A549 (cell line): ENCODE measurements at regions not wholly inside any gene's neighbourhood (a gene's known extent, or its start where the extent isn't known, plus 50 kb on each side); places are given as distances from the start of the nearest gene placed in this dataset.

Source experiments
- ATAC-seq, 2 experiments: fragments of 200-7000 bp in 1 of 2; fragments of >200 bp in 1 of 2; cut with Nextera tagmentation in 1 of 2; cut with Tn5 transposase in 1 of 2; 3 replicates each; pipeline versions ENCODE4 v1.8.0 to v1.9.1; 2018 to 2020; ENCODE audit warnings: mild to moderate bottlenecking in 1 of 2, moderate library complexity in 1 of 2
- CTCF ChIA-PET: fragments of 300-600 bp; sonication (Branson Sonifier 250); formaldehyde crosslinking; extraction: SDS; loops from one replicate; lab custom pipeline; 2021; ENCODE audit warnings: antibody characterized with exemption, inconsistent platforms; lab: Yijun Ruan, JAX
- POLR2A ChIA-PET: fragments of 350-600 bp; formaldehyde crosslinking; extraction: SDS; loops from one replicate; lab custom pipeline; 2021; ENCODE audit warnings: antibody characterized with exemption, inconsistent platforms; lab: Yijun Ruan, JAX
- DNase-seq, 2 experiments: peaks; one replicate each; pipeline versions ENCODE4 v3.0.0 to v3.0.0-alpha.2; 2011 to 2016; ENCODE audit warnings: low read depth in 1 of 2, low spot score in 1 of 2
- FAIRE-seq: peaks from 2 replicates; lab custom pipeline; 2011; peaks lifted over from hg19 to GRCh38; lab: Jason Lieb, UNC
- H3K27ac ChIP-seq, 2 experiments: fragments of >200 bp; sonication (Bioruptor Twin); formaldehyde crosslinking; 3 replicates each; pipeline ENCODE4 v1.5.1; 2016 to 2017
- H3K4me1 ChIP-seq: fragments of >200 bp; sonication (Bioruptor Twin); formaldehyde crosslinking; 3 replicates; pipeline ENCODE4 v1.6.1; 2016
- H3K4me2 ChIP-seq: fragments of >200 bp; sonication (Bioruptor Twin); formaldehyde crosslinking; 3 replicates; pipeline ENCODE4 v1.6.1; 2016
- H3K4me3 ChIP-seq: fragments of >200 bp; sonication (Bioruptor Twin); formaldehyde crosslinking; 3 replicates; pipeline ENCODE4 v1.5.1; 2016
- H3K9me3 ChIP-seq: fragments of >200 bp; sonication (Bioruptor Twin); formaldehyde crosslinking; 3 replicates; pipeline ENCODE4 v1.6.1; 2016
- CBX8 ChIP-seq: fragments of 200-600 bp; sonication (generic); IDR thresholded peaks from 2 replicates; pipeline ENCODE4 v1.6.1; 2016
- CHD2 ChIP-seq: fragments of 150-350 bp; IDR thresholded peaks from 2 replicates; pipeline ENCODE4 v1.6.1; 2014; ENCODE audit warnings: low read length; ENCODE audit not compliant: partially characterized antibody
- EHF ChIP-seq: fragments of 250-450 bp; sonication (Bioruptor Pico); IDR thresholded peaks from 2 replicates; pipeline ENCODE4 v1.5.0; 2020; ENCODE audit warnings: mild to moderate bottlenecking
- EHMT2 ChIP-seq: fragments of 200-600 bp; sonication (generic); IDR thresholded peaks from 2 replicates; pipeline ENCODE4 v1.6.1; 2016; ENCODE audit warnings: antibody characterized with exemption, low read depth, mild to moderate bottlenecking, moderate library complexity
- FOSB ChIP-seq: fragments of 250-450 bp; sonication (Bioruptor Pico); IDR thresholded peaks from 2 replicates; pipeline ENCODE4 v1.5.0; 2020; ENCODE audit warnings: mild to moderate bottlenecking, moderate library complexity
- FOXS1 ChIP-seq: fragments of 250-450 bp; sonication (Bioruptor Pico); IDR thresholded peaks from 2 replicates; pipeline ENCODE4 v1.5.0; 2020; ENCODE audit warnings: mild to moderate bottlenecking, moderate library complexity
- GATA3 ChIP-seq: IDR thresholded peaks from 2 replicates; pipeline ENCODE4 v1.6.1; 2012; ENCODE audit warnings: borderline replicate concordance
- HOXA7 ChIP-seq: fragments of 250-450 bp; sonication (Bioruptor Pico); IDR thresholded peaks from 2 replicates; pipeline ENCODE4 v1.5.0; 2020; ENCODE audit warnings: mild to moderate bottlenecking, moderate library complexity
- HOXB13 ChIP-seq: fragments of 250-450 bp; sonication (Bioruptor Pico); IDR thresholded peaks from 2 replicates; pipeline ENCODE4 v1.5.0; 2020; ENCODE audit warnings: low read depth, mild to moderate bottlenecking, moderate library complexity
- JUNB ChIP-seq: fragments of >200 bp; sonication (Bioruptor Twin); formaldehyde crosslinking; IDR thresholded peaks from 2 replicates; pipeline ENCODE4 v1.6.1; 2016
- MAZ ChIP-seq: fragments of 150-350 bp; IDR thresholded peaks from 2 replicates; pipeline ENCODE4 v1.6.1; 2014; ENCODE audit warnings: antibody characterized with exemption, low read depth, low read length, borderline replicate concordance
- NPAS2 ChIP-seq: fragments of 250-450 bp; sonication (Bioruptor Pico); IDR thresholded peaks from 2 replicates; pipeline ENCODE4 v1.8.0; 2022; ENCODE audit warnings: mild to moderate bottlenecking, moderate library complexity, borderline replicate concordance
- NR3C1 ChIP-seq: fragments of >200 bp; sonication (Bioruptor Twin); formaldehyde crosslinking; IDR thresholded peaks from 3 replicates; pipeline ENCODE4 v1.6.1; 2017
- PHF8 ChIP-seq: fragments of 200-600 bp; sonication (generic); IDR thresholded peaks from 2 replicates; pipeline ENCODE4 v1.6.1; 2016; ENCODE audit warnings: low read depth, mild to moderate bottlenecking, antibody characterized with exemption, moderate library complexity, borderline replicate concordance
- RARB ChIP-seq: fragments of 250-450 bp; sonication (Bioruptor Pico); IDR thresholded peaks from 2 replicates; pipeline ENCODE4 v1.8.0; 2021; ENCODE audit warnings: mild to moderate bottlenecking, moderate library complexity
- RNF2 ChIP-seq: fragments of 200-600 bp; sonication (generic); IDR thresholded peaks from 2 replicates; pipeline ENCODE4 v1.6.1; 2016; ENCODE audit warnings: low read depth, mild to moderate bottlenecking, antibody characterized with exemption, moderate library complexity, borderline replicate concordance
- SMC3 ChIP-seq: fragments of >200 bp; sonication (Bioruptor Twin); formaldehyde crosslinking; IDR thresholded peaks from 3 replicates; pipeline ENCODE4 v1.6.1; 2018; ENCODE audit warnings: inconsistent platforms
- TFCP2L1 ChIP-seq: fragments of 250-450 bp; sonication (Bioruptor Pico); IDR thresholded peaks from 2 replicates; pipeline ENCODE4 v1.5.0; 2021; ENCODE audit warnings: mild to moderate bottlenecking
- ZFP36 ChIP-seq: fragments of 450-650 bp; IDR thresholded peaks from 2 replicates; pipeline ENCODE4 v1.6.1; 2014; ENCODE audit warnings: borderline replicate concordance; ENCODE audit not compliant: partially characterized antibody
- WGBS: methylation state at CpG from one replicate; pipeline ENCODE4 v1.1.6; 2017; ENCODE audit errors: missing lambda C conversion rate; 5-methylcytosine and 5-hydroxymethylcytosine counted together
- TF ChIP-seq, protein P1 (sequence below): fragments of 150-350 bp; IDR thresholded peaks from 2 replicates; pipeline ENCODE4 v1.6.1; 2014; ENCODE audit warnings: low read depth, mild to moderate bottlenecking, low read length
- TF ChIP-seq, protein P2 (sequence below): IDR thresholded peaks from 2 replicates; pipeline ENCODE4 v1.6.1; 2012
- TF ChIP-seq, protein P3 (sequence below): fragments of >200 bp; sonication (Bioruptor Twin); formaldehyde crosslinking; IDR thresholded peaks from 3 replicates; pipeline ENCODE4 v1.6.1; 2016
- TF ChIP-seq, protein P4 (sequence below): IDR thresholded peaks from 2 replicates; pipeline ENCODE4 v1.6.1; 2012

DNA sequence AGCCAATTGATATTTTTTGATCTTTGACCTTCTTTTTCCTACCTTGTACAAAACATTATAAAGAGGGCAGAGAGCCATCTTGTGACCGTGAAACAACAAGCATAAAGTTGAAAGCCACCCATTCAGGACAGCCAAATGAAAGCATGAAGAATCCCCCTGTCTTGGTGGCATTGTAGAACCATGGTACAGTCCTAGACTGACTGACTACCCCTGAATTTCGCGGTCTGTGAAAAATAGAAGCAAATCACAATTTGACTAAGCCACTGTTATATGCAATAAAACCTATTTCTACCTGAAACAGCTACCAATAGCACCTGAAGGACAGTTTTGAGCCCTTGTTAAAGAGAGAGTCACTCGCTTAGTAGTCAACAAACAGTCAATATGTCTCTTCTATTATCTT lies 527.4 kb downstream of the MID1IP1 start:
- H3K27ac ChIP-seq, result no peak overlapping the region
- CTCF ChIA-PET, result no interaction called here
- H3K4me1 ChIP-seq, result no peaks in the 10 kb centered on the region
- ATAC-seq, result no peak
- FAIRE-seq, result no peak
- no peak overlapping the region for H3K4me3 ChIP-seq
- WGBS, result 11% methylated on average over 4 of the region's 4 CpGs
- no peaks in the 10 kb centered on the region for H3K9me3 ChIP-seq
- no peak for DNase-seq
- POLR2A ChIA-PET, result no interaction called here
- TF ChIP-seq CHD2 (no peak), RARB (CRISPR knock-in tag) (no peak), GATA3 (no peak), FOXS1 (no peak), SMC3 (no peak), CBX8 (no peak), EHF (CRISPR knock-in tag) (no peak), NR3C1 (no peak), FOSB (CRISPR knock-in tag) (no peak), MAZ (no peak), ZFP36 (no peak)
- TF ChIP-seq, protein P1, sequence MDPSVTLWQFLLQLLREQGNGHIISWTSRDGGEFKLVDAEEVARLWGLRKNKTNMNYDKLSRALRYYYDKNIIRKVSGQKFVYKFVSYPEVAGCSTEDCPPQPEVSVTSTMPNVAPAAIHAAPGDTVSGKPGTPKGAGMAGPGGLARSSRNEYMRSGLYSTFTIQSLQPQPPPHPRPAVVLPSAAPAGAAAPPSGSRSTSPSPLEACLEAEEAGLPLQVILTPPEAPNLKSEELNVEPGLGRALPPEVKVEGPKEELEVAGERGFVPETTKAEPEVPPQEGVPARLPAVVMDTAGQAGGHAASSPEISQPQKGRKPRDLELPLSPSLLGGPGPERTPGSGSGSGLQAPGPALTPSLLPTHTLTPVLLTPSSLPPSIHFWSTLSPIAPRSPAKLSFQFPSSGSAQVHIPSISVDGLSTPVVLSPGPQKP, result no peak
- TF ChIP-seq, protein P2, sequence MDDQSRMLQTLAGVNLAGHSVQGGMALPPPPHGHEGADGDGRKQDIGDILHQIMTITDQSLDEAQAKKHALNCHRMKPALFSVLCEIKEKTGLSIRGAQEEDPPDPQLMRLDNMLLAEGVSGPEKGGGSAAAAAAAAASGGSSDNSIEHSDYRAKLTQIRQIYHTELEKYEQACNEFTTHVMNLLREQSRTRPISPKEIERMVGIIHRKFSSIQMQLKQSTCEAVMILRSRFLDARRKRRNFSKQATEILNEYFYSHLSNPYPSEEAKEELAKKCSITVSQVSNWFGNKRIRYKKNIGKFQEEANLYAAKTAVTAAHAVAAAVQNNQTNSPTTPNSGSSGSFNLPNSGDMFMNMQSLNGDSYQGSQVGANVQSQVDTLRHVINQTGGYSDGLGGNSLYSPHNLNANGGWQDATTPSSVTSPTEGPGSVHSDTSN, result no peak
- no peak overlapping the region for H3K4me2 ChIP-seq

DNA sequence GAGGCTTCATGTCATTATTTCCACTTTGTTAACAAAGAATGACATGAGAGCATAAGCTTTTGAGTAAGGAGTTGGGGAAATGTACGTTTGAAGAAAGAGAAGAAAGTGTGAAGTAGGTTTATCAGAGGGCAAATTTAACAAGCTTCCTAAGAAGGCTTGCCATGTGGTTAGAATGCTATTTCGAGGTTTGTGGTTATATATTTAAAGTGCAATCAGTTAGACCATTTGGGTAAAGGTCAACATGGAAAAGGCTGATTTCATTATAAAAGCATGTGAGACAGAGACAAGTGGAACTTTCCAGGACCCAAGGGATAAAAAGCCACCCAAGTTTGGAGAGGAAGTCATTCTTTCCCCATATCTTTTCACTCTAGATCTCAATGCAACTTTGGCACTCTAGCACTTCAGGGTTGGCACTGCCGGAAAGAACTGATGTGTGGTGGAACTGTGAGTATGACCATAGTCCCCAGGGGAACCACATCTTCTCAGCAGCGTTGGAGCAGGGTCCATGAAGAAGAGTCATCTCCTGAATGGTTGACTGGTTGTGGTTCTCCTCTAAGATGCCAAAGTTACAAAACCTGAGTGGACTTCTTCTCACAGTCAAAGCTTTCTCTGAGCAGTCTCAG lies 529.9 kb downstream of the MID1IP1 start:
- TF ChIP-seq TFCP2L1 (CRISPR knock-in tag) (no peak), RNF2 (no peak), EHMT2 (no peak), NPAS2 (CRISPR knock-in tag) (no peak), HOXB13 (CRISPR knock-in tag) (no peak), PHF8 (no peak), HOXA7 (CRISPR knock-in tag) (no peak), JUNB (no peak)
- TF ChIP-seq, all 56 proteins: peak for 0
- ChIA-PET CTCF (no interaction called here), POLR2A (no interaction called here)
- no peak for ATAC-seq
- H3K4me1 ChIP-seq, result no peaks in the 10 kb centered on the region
- H3K4me3 ChIP-seq, result no peak overlapping the region
- no peak overlapping the region for H3K27ac ChIP-seq
- 1% methylated on average over 4 of the region's 4 CpGs for WGBS
- no peaks in the 10 kb centered on the region for H3K9me3 ChIP-seq
- no peak overlapping the region for H3K4me2 ChIP-seq
- no peak for DNase-seq
- FAIRE-seq, result no peak

DNA sequence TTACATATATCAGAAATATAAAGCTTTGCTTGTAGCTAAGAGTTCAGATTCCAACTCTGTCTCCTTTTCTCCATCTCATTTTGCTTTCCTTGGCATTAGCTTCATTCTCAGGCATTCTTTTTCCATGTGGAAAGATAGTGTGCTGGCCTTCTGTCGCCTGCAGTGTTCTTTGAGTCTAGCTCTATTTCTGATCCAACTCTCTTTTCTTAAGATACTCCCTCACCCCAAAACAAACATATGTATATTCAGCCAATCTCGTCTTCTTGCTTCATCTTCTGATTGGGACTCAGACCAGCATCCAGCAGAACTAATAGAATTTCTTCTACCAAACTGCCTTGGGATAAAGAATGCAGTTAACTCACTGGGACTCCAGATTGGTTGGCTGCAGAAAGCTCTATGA lies 532.2 kb downstream of the MID1IP1 start:
- H3K4me2 ChIP-seq, result no peak overlapping the region
- H3K4me1 ChIP-seq, result no peaks in the 10 kb centered on the region
- FAIRE-seq (no peak), DNase-seq (no peak), ATAC-seq (no peak)
- H3K27ac ChIP-seq, result no peak overlapping the region
- no peaks in the 10 kb centered on the region for H3K9me3 ChIP-seq
- CTCF ChIA-PET, result no interaction called here
- no peak overlapping the region for H3K4me3 ChIP-seq
- POLR2A ChIA-PET, result no interaction called here
- 0% methylated on average over 2 of the region's 2 CpGs for WGBS
- TF ChIP-seq, protein P3, sequence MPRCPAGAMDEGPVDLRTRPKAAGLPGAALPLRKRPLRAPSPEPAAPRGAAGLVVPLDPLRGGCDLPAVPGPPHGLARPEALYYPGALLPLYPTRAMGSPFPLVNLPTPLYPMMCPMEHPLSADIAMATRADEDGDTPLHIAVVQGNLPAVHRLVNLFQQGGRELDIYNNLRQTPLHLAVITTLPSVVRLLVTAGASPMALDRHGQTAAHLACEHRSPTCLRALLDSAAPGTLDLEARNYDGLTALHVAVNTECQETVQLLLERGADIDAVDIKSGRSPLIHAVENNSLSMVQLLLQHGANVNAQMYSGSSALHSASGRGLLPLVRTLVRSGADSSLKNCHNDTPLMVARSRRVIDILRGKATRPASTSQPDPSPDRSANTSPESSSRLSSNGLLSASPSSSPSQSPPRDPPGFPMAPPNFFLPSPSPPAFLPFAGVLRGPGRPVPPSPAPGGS, result no peak
- TF ChIP-seq, protein P4, sequence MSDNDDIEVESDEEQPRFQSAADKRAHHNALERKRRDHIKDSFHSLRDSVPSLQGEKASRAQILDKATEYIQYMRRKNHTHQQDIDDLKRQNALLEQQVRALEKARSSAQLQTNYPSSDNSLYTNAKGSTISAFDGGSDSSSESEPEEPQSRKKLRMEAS, result no peak
